Type B pancreatic cell (in vitro differentiated cells): ENCODE measurements at regions not wholly inside any gene's neighbourhood (a gene's known extent, or its start where the extent isn't known, plus 50 kb on each side); places are given as distances from the start of the nearest gene placed in this dataset.

Experiments used
- DNase-seq: peaks from one replicate; pipeline ENCODE4 v3.0.0; 2021; ENCODE audit warnings: mixed read lengths; ENCODE audit not compliant: unreplicated experiment; ENCODE audit errors: extremely low spot score
- H3K27ac Mint-ChIP-seq: 2 replicates; pipeline ENCODE4 v1.8.0; 2021; ENCODE audit warnings: mild to moderate bottlenecking, mixed read lengths
- H3K27me3 Mint-ChIP-seq: 2 replicates; pipeline ENCODE4 v1.8.0; 2021; ENCODE audit warnings: mixed read lengths
- H3K36me3 Mint-ChIP-seq: 2 replicates; pipeline ENCODE4 v1.8.0; 2021; ENCODE audit warnings: mixed read lengths
- H3K4me1 Mint-ChIP-seq: one replicate; pipeline ENCODE4 v1.8.0; 2021; ENCODE audit warnings: mixed read lengths; ENCODE audit not compliant: unreplicated experiment
- H3K4me3 Mint-ChIP-seq: 2 replicates; pipeline ENCODE4 v1.8.0; 2021; ENCODE audit warnings: mild to moderate bottlenecking, mixed read lengths
- H3K9me3 Mint-ChIP-seq: 2 replicates; pipeline ENCODE4 v1.8.0; 2021; ENCODE audit warnings: mixed read lengths
- TF ChIP-seq, protein P1 (sequence below): fragments of 200-600 bp; sonication (generic); conservative IDR thresholded peaks from 2 replicates; pipeline ENCODE4 v1.5.0; 2021; ENCODE audit warnings: antibody characterized with exemption, mild to moderate bottlenecking

DNA sequence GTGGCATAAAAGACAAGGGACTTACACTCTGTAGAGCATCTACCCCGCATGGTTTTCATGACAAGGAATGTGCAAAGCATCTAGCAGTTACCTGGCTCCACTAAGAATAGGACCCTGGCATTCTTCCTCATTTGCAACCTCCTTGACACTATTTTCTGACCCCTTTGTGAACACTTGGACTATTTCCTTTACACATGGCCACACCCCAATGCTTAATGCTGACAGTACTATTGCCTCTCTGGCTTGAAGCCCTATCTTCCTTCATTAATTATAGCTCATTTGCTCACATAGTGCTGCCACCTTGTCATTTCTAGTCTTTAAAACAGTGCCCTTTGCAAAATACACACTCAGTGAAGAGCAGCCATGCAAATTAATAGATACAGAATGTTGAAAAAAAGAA lies 226.3 kb upstream of the VCX3A start:
- Mint-ChIP-seq H3K36me3 (no peaks in the 10 kb centered on the region), H3K27ac (no peak overlapping the region), H3K9me3 (no peaks in the 10 kb centered on the region), H3K27me3 (no peaks in the 10 kb centered on the region), H3K4me1 (no peaks in the 10 kb centered on the region), H3K4me3 (no peak overlapping the region)
- TF ChIP-seq, protein P1, sequence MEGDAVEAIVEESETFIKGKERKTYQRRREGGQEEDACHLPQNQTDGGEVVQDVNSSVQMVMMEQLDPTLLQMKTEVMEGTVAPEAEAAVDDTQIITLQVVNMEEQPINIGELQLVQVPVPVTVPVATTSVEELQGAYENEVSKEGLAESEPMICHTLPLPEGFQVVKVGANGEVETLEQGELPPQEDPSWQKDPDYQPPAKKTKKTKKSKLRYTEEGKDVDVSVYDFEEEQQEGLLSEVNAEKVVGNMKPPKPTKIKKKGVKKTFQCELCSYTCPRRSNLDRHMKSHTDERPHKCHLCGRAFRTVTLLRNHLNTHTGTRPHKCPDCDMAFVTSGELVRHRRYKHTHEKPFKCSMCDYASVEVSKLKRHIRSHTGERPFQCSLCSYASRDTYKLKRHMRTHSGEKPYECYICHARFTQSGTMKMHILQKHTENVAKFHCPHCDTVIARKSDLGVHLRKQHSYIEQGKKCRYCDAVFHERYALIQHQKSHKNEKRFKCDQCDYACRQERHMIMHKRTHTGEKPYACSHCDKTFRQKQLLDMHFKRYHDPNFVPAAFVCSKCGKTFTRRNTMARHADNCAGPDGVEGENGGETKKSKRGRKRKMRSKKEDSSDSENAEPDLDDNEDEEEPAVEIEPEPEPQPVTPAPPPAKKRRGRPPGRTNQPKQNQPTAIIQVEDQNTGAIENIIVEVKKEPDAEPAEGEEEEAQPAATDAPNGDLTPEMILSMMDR, result no peak
- DNase-seq, result no peak

DNA sequence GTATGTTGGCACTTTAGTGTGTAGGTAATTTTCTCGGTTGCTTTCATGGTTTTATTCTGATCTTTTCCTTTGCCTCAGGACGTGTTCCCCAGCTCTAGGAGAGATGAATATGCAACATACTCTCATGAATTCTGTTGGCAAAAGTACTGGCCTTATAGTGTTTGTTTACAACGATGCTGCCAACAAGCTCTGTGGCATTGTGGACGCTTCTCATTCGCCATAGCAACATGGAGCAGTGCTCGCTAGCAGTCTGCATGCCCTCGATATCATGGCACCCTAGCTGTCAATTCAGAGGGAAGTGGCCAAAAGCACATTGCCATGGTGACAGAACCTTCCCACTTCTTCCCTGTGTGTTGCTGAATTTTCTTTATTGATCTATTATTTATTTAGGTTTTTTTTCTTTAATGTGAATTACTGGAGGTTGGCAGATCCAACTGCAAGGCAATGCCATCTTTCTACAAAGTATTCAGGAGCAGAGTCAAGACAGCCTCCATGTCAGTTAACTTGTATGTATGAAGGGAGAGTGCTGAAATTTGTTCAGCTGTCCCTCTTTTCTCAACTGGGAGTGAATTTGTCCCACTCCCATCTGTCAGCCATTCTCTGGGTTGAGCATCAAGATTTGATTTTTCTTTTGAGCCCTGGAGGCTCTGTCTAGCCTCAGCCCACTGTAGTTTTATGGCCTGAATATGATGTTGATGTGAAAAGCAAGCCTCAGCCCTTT lies 224.9 kb upstream of the VCX3A start:
- H3K27ac Mint-ChIP-seq, result no peak overlapping the region
- no peak for DNase-seq
- TF ChIP-seq, protein P1, result no peak
- no peaks in the 10 kb centered on the region for H3K36me3 Mint-ChIP-seq
- no peak overlapping the region for H3K4me3 Mint-ChIP-seq
- no peaks in the 10 kb centered on the region for H3K27me3 Mint-ChIP-seq
- no peaks in the 10 kb centered on the region for H3K9me3 Mint-ChIP-seq
- H3K4me1 Mint-ChIP-seq, result no peaks in the 10 kb centered on the region

DNA sequence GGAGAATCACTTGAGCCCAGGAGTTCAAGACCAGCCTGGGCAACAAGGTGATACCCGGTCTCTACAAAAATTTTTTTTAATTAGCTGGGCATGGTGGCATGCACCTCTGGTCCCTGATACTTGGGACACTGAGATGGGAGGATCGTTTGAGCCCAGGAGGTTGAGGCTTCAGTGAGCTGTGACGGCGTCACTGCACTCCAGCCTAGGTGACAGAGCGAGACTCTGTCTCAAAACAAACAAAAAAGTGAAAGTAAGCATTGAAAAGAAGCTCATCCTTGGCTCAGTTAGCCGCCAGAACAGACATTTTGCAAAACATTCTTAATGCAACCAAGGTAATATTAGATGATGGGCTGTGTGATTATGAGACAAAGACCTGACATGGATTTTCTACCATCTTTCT lies 223.3 kb upstream of the VCX3A start:
- H3K27ac Mint-ChIP-seq, result no peak overlapping the region
- DNase-seq, result no peak
- H3K4me1 Mint-ChIP-seq, result no peaks in the 10 kb centered on the region
- H3K4me3 Mint-ChIP-seq, result no peak overlapping the region
- H3K36me3 Mint-ChIP-seq, result no peaks in the 10 kb centered on the region
- no peaks in the 10 kb centered on the region for H3K27me3 Mint-ChIP-seq
- H3K9me3 Mint-ChIP-seq, result no peaks in the 10 kb centered on the region
- TF ChIP-seq, protein P1, result no peak

DNA sequence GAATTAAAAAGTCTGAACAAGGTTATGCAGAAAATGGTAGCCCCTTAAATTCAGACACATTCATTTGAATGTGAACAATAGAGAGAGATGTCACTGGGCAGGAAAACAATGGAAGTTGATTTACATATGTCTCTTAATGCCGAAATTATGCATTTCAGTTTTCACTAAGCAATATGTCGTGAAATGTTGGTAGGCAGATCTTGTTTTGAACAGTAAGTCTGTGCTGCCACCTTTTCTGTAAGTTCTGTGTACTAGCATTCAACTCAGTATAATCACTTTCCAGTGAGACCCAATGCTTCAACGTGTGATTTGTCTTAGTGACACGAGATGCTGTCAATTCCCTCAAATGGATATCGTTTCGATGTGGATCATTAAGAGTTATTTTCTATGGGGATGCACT lies 222.7 kb upstream of the VCX3A start:
- Mint-ChIP-seq H3K9me3 (no peaks in the 10 kb centered on the region), H3K36me3 (no peaks in the 10 kb centered on the region), H3K27ac (no peak overlapping the region), H3K4me1 (no peaks in the 10 kb centered on the region), H3K4me3 (no peak overlapping the region), H3K27me3 (no peaks in the 10 kb centered on the region)
- TF ChIP-seq, protein P1, result no peak
- no peak for DNase-seq

DNA sequence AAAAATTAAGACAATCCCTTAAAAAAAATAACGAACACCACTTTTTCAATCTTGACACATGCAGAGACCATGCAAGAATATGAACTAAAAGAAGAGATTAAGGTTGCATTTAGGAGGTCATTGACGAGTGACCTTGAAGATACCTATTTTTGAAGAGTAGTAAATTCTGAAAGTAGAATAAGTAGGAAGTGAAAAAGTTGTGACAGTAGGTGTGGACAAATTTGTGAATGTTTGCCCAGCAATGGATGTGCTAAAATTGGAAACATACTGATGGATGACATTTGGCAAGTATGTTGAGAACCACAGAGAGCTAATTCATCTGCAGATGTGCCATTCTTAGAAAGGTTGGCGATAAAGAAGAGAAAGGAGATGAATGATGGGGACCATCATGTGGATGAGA lies 213.7 kb upstream of the VCX3A start:
- H3K27ac Mint-ChIP-seq, result no peak overlapping the region
- TF ChIP-seq, protein P1, result no peak
- no peaks in the 10 kb centered on the region for H3K27me3 Mint-ChIP-seq
- DNase-seq, result no peak
- no peak overlapping the region for H3K4me3 Mint-ChIP-seq
- H3K4me1 Mint-ChIP-seq, result peaks cover 5% of the 10 kb centered on the region
- no peaks in the 10 kb centered on the region for H3K9me3 Mint-ChIP-seq
- H3K36me3 Mint-ChIP-seq, result no peaks in the 10 kb centered on the region
